ENCODE measurements at regions not wholly inside any gene's neighbourhood (a gene's known extent, or its start where the extent isn't known, plus 50 kb on each side); places are given as distances from the start of the nearest gene placed in this dataset.

DNA sequence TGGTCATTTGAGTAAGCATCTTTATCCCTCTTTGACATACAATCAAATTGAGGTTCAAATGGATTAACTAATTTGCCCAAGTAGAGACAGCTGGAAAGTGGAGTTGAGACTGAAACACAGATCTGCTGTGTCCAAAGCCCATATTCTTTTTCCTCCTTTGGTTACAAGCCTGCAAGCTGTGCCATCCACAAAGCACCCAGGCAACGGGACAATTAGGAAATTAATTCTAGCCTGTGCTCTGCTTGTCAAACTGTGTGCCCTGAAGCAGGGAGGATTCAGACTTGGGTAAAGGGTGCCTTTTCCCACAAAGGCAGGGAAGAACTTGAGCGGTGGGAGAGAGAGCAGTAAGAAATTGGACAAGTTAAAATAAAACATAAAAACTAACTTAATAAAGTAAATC lies 127.9 kb downstream of the DTWD1 start:
- FAIRE-seq (no peak), DNase-seq (ENCODE audit: extremely low spot score, insufficient read length, low read depth) (no peak)

DNA sequence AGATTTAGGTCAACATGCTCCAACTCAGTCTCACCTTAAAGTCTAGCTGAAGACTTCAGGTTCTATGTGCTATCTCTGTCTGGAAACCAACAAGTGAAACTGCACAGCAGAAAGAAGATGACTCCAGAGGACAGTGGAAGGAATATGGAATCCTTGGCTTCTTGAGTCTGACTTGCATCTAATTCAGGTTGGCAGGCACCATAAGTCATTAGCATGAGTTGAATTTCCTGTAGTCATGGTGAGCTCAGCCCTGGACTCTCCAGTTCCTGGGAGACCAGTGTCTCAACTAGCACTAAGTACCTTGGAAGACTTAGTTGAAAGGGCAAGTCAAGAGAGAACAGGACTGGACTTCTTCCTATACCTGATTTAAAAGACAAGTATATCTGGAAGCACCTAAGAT lies 129.7 kb downstream of the DTWD1 start:
- FAIRE-seq (no peak), DNase-seq (ENCODE audit: extremely low spot score, insufficient read length, low read depth) (no peak)

DNA sequence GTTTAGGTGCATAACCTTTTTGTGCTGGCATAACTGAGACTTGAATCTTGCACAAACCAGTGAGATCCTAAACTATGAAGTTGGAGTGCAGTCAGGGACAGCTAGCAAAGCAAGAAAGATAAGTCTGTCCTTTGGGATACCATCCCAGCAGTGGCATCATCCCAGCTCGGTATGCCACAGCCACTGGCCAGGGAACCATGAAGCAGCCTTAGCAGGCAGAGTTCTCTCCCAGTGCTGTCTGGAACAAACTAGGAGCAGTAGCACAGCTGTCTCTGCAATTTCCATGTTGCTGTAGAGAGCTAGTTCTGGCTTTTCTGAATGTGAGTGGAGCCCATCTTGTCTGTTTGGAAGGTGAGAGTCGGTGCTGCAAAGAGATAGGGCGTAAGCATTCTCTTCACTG lies 130.3 kb downstream of the DTWD1 start:
- no peak for DNase-seq (ENCODE audit: extremely low spot score, insufficient read length, low read depth)
- FAIRE-seq: no peak

DNA sequence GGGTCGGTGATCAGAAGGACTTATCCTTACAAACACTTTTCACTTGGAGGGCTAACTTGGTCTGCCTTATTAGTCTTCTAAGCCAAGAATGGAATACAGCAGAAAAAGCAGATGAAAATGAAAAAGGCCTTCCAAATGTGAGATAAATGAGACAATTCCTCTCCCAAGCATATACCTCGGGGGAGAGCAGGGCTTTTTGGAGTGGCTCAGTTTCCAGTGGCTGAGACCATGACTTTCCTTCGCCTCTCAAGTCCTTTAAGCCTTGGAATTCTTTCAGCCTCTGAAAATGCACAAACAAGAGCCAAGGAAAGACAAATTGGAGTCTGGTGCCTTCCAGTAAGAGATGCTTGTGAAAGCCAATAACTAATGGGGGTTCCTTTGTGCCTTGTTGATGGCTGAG lies 130.9 kb downstream of the DTWD1 start:
- FAIRE-seq (no peak), DNase-seq (ENCODE audit: extremely low spot score, insufficient read length, low read depth) (no peak)

DNA sequence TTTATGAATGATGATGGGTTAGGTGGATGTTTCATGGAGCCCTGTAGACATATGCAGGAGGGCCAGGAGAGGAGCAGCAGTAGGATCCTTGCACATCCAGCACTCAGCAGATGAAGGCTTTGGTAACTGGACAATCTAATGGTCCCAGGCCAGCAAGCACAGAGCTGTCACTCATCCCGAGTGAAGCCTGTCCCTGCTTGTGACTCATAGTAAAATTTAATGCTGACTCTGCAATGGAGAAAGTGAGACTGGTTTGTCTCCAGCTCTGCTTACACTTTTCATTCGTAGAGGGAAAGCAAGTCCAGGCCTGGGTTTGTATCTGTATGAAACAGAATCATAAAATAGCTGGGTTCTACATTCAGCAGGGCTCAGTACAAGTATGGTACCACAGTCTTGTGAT lies 131.7 kb downstream of the DTWD1 start:
- no peak for DNase-seq (ENCODE audit: extremely low spot score, insufficient read length, low read depth)
- no peak for FAIRE-seq

DNA sequence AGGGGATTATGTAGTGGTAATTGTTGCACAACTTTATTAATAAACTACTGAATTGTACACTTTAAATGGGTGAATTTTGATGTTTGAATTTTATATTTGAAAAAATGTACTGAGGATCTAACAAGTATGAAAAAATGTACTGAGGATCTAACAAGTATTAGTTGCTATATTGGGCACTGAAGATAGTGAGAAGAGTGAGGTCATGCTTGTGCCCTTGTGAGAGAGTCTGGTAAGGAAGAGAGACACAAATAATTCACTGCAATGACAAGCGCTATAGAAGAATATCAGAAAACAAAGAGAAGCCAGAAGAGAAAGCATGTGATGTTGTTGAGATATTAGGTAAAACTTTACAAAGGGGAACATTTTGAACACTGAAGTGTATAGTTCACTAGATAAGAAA lies 137.6 kb downstream of the DTWD1 start:
- DNase-seq (ENCODE audit: extremely low spot score, insufficient read length, low read depth) (no peak), FAIRE-seq (no peak)

DNA sequence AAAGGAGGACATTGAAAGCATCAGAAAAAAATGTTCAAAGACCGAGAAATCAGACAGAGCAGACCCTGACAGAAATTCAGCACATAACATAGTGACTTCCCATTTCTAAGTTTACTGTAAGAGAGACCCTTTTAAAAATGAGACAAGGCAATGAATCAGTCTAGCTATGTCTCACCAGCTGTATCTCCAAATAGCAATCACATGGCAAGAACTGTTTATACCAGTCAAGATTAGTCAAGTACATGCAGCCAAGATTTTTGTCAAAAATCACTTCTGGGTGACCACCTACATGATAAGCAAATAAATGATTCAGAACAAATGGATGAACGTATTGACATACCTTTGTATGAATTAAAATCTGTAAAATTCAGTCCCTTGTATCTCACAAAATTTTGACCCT lies 138.0 kb downstream of the DTWD1 start:
- no peak for DNase-seq (ENCODE audit: extremely low spot score, insufficient read length, low read depth)

DNA sequence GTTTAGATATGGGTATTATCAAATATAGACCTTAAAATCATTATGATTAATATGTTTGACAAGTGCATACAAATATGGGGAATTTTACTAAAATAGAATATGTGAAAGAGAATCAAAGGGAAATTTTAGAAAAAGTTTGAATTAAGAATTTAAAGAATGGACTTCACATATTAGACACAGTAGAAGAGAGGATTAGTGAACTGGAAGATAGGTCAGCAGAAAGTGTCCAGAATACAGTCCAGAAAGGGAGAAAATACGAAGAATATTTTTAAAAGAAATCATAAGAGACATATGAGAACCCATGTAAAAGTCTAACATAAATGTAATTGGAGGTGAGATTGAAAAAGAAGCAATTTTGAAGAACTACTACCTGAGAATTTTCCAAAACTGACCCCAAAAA lies 139.9 kb downstream of the DTWD1 start:
- FAIRE-seq (no peak), DNase-seq (ENCODE audit: extremely low spot score, insufficient read length, low read depth) (no peak)

More for the DNA sequence above, 138.0 kb downstream of the DTWD1 start:
- no peak for FAIRE-seq

DNA sequence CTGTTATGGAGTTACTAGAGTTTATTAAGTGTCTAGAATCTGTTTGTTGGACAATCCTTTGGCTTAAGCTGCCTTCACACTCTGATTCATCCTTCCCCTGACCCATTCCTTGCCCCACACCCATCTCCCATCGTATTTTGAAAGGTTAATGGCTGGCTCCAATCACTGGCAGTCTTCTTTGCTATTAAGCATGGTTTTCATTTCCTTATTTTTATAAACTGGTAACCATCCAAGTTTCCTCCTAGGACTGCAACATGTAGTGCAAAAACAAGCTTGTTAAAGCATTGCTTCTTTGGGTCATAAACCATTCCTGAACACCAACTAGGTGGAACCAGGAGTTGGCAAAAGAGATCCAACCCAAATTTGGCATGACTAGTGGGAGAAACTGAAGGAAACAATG lies 148.4 kb downstream of the DTWD1 start:
- DNase-seq (ENCODE audit: extremely low spot score, insufficient read length, low read depth) (no peak), FAIRE-seq (no peak)

DNA sequence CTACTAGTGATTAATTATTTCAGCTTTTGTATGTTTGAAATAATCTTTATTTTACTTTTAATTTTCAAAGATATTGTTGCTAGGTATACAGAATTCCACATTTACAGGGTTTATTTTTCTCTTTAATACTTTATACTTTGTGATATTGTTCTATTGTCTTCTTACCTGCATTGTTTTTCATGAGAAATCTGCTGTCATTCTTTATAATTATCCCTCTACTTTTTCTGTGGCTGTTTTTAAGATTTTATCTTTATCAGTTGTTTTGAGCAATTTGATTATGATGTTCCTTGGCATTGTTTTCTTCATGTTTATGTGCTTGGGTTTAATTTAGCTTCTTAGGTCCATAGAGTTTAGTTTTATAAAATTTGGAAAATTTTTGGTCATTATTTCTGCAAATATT lies 168.6 kb downstream of the DTWD1 start:
- no peak for DNase-seq (ENCODE audit: extremely low spot score, insufficient read length, low read depth)
- no peak for FAIRE-seq

DNA sequence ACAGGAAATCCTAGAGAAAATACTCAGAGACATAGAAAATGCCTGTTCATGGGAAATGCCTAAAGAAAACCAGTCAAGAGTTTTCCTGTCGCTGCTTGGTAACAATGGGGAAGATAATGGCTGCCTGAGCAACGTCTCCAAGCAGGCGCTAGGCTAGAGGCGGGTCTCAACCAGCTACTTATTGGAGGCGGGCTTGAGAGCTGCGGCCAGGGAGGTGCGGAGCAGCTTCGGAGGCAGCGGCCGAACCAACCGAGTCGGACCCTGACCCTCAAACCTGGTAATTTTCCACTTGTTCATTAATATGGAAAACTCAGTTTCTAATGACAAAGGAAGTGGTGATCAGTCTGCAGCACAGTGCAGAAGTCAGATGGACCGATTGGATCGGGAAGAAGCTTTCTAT lies 173.1 kb downstream of the DTWD1 start:
- no peak for DNase-seq (ENCODE audit: extremely low spot score, insufficient read length, low read depth)
- peak; percentile 57 for FAIRE-seq

DNA sequence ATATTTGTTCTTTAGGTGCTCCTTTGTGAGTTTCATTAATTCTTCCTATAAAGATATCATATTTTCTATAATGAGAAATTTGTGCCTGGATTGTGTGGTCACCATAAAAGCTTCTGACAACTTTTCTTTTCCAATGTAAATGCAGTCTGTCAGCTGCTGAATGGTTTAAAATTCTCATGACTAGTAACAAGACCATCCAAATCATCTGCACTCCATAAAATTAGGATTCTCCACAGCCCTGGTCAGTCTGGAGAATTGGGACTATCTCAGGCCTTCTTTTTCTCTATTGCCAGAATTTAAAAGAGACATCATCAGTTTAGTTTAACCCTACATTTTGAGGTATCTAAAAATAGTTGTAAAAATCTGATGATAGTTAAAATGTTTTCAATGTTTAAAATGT lies 180.9 kb downstream of the DTWD1 start:
- no peak for DNase-seq (ENCODE audit: extremely low spot score, insufficient read length, low read depth)
- FAIRE-seq: no peak
